Erythroblast (primary cell): ENCODE measurements at regions not wholly inside any gene's neighbourhood (a gene's known extent, or its start where the extent isn't known, plus 50 kb on each side); places are given as distances from the start of the nearest gene placed in this dataset.
"Not testable (repeated sequence)": the region's sequence is repeated elsewhere in the genome, so short reads cannot be mapped to it uniquely, and the experiment has no call there.

Experiments used
- DNase-seq, 2 experiments: peaks; one replicate each; lab custom pipeline; 2025; lab: John Stamatoyannopoulos, UW
- GATA1 ChIP-seq: IDR thresholded peaks from 2 replicates; pipeline ENCODE4 v1.6.1; 2011; ENCODE audit warnings: low read depth, mild to moderate bottlenecking, control low read depth, low read length, moderate library complexity
- POLR2A ChIP-seq: IDR thresholded peaks from 2 replicates; pipeline ENCODE4 v1.6.1; 2011; ENCODE audit warnings: mild to moderate bottlenecking, low read length

GRCh38 chr5:68134669-68135313 is 80.8 kb upstream of the PIK3R1 start:
- DNase-seq, result no peak
- TF ChIP-seq GATA1, result no peak
- TF ChIP-seq POLR2A, result no peak

GRCh38 chr5:68134033-68134668 is 81.4 kb upstream of the PIK3R1 start:
- no peak for DNase-seq
- TF ChIP-seq GATA1, result no peak
- no peak for TF ChIP-seq POLR2A

GRCh38 chr5:68130253-68130652 is 85.3 kb upstream of the PIK3R1 start:
- TF ChIP-seq POLR2A (no peak), GATA1 (no peak)

GRCh38 chr5:68129364-68129763 is 86.2 kb upstream of the PIK3R1 start:
- TF ChIP-seq GATA1, result no peak
- no peak for TF ChIP-seq POLR2A
- DNase-seq, result no peak

More at GRCh38 chr5:68130253-68130652, 85.3 kb upstream of the PIK3R1 start:
- no peak for DNase-seq

GRCh38 chr5:68126886-68127285 is 88.7 kb upstream of the PIK3R1 start:
- DNase-seq, result no peak
- TF ChIP-seq GATA1 (no peak), POLR2A (no peak)

- TF ChIP-seq POLR2A (no peak), GATA1 (no peak)
Observed at GRCh38 chr5:68122439-68123328, 92.9 kb upstream of the PIK3R1 start.

GRCh38 chr5:68116868-68117411 is 98.6 kb upstream of the PIK3R1 start:
- DNase-seq, result peak; percentile 79

More at GRCh38 chr5:68122439-68123328, 92.9 kb upstream of the PIK3R1 start:
- DNase-seq, result no peak

GRCh38 chr5:68116408-68116807 is 99.1 kb upstream of the PIK3R1 start:
- DNase-seq, result peak in 1 of 2 experiments; percentile 25
- no peak for TF ChIP-seq POLR2A
- TF ChIP-seq GATA1, result no peak

More at GRCh38 chr5:68116868-68117411, 98.6 kb upstream of the PIK3R1 start:
- no peak for TF ChIP-seq GATA1
- TF ChIP-seq POLR2A, result no peak

- no peak for TF ChIP-seq GATA1
- no peak for DNase-seq
Observed at GRCh38 chr5:68115584-68115983, 100.0 kb upstream of the PIK3R1 start.

- TF ChIP-seq GATA1 (no peak), POLR2A (no peak)
- DNase-seq, result peak; percentile 47 to 75
Observed at GRCh38 chr5:68114378-68115040, 101.0 kb upstream of the PIK3R1 start.

- TF ChIP-seq POLR2A (no peak), GATA1 (no peak)
- DNase-seq, result no peak
Observed at GRCh38 chr5:68112658-68113057, 102.9 kb upstream of the PIK3R1 start.

- no peak for DNase-seq
- TF ChIP-seq POLR2A (no peak), GATA1 (no peak)
Observed at GRCh38 chr5:68110894-68111293, 104.7 kb upstream of the PIK3R1 start.

- no peak for TF ChIP-seq POLR2A
- TF ChIP-seq GATA1, result no peak
Observed at GRCh38 chr5:68110264-68110663, 105.3 kb upstream of the PIK3R1 start.

GRCh38 chr5:68104217-68104616 is 111.3 kb upstream of the PIK3R1 start:
- DNase-seq, result not testable (repeated sequence)

More at GRCh38 chr5:68110264-68110663, 105.3 kb upstream of the PIK3R1 start:
- DNase-seq, result no peak

GRCh38 chr5:68103297-68103696 is 112.3 kb upstream of the PIK3R1 start:
- DNase-seq, result not testable (repeated sequence)
